Activated CD8-positive, alpha-beta T cell treated with anti-CD3 and anti-CD28 coated beads for 36 hours (primary cell): ENCODE measurements at regions not wholly inside any gene's neighbourhood (a gene's known extent, or its start where the extent isn't known, plus 50 kb on each side); places are given as distances from the start of the nearest gene placed in this dataset.
A peak's percentile ranks its signal among the peaks of the same experiment; 100 is the strongest.

Experiments
- ATAC-seq: fragments of 200-7000 bp; cut with Tn5 transposase; one replicate; pipeline ENCODE4 v1.10.0; 2021; ENCODE audit warnings: mild to moderate bottlenecking, moderate library complexity
- CTCF ChIA-PET: fragments of 350-600 bp; sonication (Branson Sonifier 250); formaldehyde crosslinking; loops from one replicate; lab custom pipeline; 2021; ENCODE audit warnings: antibody characterized with exemption; lab: Charles Lee
- POLR2A ChIA-PET: fragments of 350-600 bp; sonication (Branson Sonifier 250); formaldehyde crosslinking; loops from one replicate; lab custom pipeline; 2021; ENCODE audit warnings: antibody characterized with exemption; lab: Charles Lee
- DNase-seq: peaks from one replicate; pipeline ENCODE4 v3.0.0-alpha.2; 2020
- H3K27ac Mint-ChIP-seq: one replicate; pipeline ENCODE4 v1.8.0; 2021; ENCODE audit warnings: mild to moderate bottlenecking, mixed read lengths
- H3K27me3 Mint-ChIP-seq: one replicate; pipeline ENCODE4 v1.8.0; 2021; ENCODE audit warnings: mixed read lengths
- H3K36me3 Mint-ChIP-seq: one replicate; pipeline ENCODE4 v1.8.0; 2021; ENCODE audit warnings: low read depth, mixed read lengths
- H3K4me1 Mint-ChIP-seq: one replicate; pipeline ENCODE4 v1.8.0; 2021; ENCODE audit warnings: low read depth, mixed read lengths
- H3K4me3 Mint-ChIP-seq: one replicate; pipeline ENCODE4 v1.8.0; 2021; ENCODE audit warnings: mild to moderate bottlenecking, moderate library complexity, mixed read lengths
- H3K9me3 Mint-ChIP-seq: one replicate; pipeline ENCODE4 v1.8.0; 2021; ENCODE audit warnings: mixed read lengths
- intact Hi-C: fragments of 100-400 bp; cut with micrococcal nuclease; formaldehyde crosslinking; loops from one replicate; pipeline ENCODE4 v1.10.0; 2022
- TF ChIP-seq, protein P1 (sequence below): fragments of 200-600 bp; IDR thresholded peaks from one replicate; pipeline ENCODE4 v1.8.0; 2022; ENCODE audit warnings: antibody characterized with exemption, mild to moderate bottlenecking

DNA sequence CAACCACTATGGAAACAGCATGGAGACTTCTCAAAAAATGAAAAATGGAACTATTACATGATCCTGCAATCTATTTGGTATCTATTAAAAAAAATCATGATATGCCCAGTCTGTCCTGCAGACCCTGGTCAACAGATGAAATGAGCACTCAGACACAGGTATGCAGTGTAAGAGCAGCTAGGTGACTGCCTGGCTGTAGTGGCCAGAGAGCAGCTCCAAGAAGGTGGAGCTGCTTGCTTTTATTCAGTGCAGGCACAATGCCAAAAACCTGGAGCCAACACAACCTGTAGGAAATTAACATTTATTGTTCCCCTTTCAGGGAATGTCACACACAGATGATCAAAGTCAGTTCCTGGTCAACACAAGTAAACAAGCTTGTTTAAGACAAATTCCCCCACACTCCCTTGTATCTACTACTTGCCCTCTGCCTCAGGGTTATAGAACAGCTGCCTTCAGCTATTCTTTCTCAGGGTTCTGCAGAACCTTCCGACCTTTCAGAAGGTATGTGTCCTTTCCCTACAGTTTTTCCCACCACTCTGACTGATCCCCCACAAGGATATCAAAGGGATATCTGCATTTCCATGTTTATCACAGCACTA is 933.7 kb upstream of the SLITRK5 start:
- Mint-ChIP-seq H3K36me3 (no peaks in the 10 kb centered on the region), H3K4me1 (no peaks in the 10 kb centered on the region), H3K27me3 (no peaks in the 10 kb centered on the region), H3K4me3 (no peak overlapping the region), H3K9me3 (peaks cover 18% of the 10 kb centered on the region), H3K27ac (no peak overlapping the region)
- no peak for ATAC-seq
- TF ChIP-seq, protein P1, sequence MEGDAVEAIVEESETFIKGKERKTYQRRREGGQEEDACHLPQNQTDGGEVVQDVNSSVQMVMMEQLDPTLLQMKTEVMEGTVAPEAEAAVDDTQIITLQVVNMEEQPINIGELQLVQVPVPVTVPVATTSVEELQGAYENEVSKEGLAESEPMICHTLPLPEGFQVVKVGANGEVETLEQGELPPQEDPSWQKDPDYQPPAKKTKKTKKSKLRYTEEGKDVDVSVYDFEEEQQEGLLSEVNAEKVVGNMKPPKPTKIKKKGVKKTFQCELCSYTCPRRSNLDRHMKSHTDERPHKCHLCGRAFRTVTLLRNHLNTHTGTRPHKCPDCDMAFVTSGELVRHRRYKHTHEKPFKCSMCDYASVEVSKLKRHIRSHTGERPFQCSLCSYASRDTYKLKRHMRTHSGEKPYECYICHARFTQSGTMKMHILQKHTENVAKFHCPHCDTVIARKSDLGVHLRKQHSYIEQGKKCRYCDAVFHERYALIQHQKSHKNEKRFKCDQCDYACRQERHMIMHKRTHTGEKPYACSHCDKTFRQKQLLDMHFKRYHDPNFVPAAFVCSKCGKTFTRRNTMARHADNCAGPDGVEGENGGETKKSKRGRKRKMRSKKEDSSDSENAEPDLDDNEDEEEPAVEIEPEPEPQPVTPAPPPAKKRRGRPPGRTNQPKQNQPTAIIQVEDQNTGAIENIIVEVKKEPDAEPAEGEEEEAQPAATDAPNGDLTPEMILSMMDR, result no peak
- intact Hi-C loops, result no loop called here
- CTCF ChIA-PET, result no interaction called here
- POLR2A ChIA-PET, result no interaction called here
- DNase-seq, result no peak

DNA sequence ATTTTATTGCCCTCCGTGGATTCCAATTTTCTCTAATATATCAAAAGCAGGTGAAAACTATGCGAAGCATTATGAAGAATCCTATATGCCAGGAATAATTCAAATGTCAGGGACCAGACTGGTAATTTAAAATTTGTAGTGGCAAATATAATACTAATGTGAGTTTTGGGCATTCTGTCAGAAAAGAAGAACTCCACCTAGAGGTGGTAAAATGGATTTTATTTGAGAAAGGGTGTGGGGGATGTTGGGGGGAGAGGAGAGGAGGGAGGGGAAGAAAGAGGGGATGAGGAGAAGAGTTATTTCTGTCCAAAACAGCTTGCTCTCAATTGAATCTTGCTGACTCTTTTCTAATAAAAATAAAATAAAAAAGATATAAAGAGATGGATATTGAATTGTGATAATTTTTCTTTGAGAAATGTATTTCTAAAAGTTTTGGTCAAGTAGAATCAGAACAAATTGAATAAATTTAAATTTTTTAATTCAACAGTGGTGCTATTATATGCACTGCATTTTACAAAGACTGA is 929.3 kb upstream of the SLITRK5 start:
- ChIA-PET POLR2A (no interaction called here), CTCF (no interaction called here)
- TF ChIP-seq, protein P1, result no peak
- intact Hi-C loops, result no loop called here
- no peak overlapping the region for H3K27ac Mint-ChIP-seq
- DNase-seq, result no peak
- no peaks in the 10 kb centered on the region for H3K4me1 Mint-ChIP-seq
- peaks cover 11% of the 10 kb centered on the region for H3K9me3 Mint-ChIP-seq
- H3K4me3 Mint-ChIP-seq, result no peak overlapping the region
- no peaks in the 10 kb centered on the region for H3K36me3 Mint-ChIP-seq
- no peaks in the 10 kb centered on the region for H3K27me3 Mint-ChIP-seq
- ATAC-seq, result no peak

DNA sequence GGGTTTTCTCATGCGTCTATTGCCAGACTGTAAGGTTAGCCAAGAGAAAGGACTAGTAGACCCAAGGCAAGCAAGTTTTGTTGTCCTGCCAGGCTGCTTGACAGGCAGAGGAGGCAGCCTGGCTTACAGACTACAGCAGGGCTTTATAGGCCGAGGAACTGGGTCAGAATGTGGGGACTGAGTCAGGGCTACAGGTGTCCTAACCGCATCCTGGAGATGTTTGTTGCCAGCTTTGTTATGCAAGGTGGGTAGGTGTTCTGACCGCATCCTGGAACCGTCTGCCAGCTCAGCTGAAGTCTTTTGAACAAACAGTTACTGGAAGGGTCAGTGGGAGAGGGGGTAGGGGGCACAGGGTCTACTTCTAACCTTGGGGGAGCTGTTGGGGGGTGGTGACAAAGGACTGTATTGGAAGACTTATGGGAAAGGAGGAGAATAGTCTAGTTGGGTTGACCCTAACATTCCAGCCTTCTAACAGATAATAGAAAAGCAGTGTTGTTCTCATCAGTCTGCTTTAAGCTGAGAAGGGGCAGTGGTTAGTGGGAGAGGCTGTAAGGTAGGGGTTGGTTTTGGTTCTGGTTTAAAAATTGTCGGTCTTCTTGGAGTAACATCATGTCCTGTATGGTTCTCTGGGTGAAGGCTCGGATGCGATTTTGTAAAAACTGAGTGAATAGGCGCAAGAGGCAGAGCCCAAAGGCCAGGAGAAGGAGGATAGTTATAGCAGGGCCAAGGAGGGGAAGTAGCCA is 913.8 kb upstream of the SLITRK5 start:
- H3K4me3 Mint-ChIP-seq, result peak overlapping the region; percentile 19
- ATAC-seq, result peak; percentile 77
- POLR2A ChIA-PET, result no interaction called here
- CTCF ChIA-PET, result no interaction called here
- DNase-seq, result peak; percentile 34
- peaks cover 10% of the 10 kb centered on the region for H3K9me3 Mint-ChIP-seq
- H3K4me1 Mint-ChIP-seq, result no peaks in the 10 kb centered on the region
- TF ChIP-seq, protein P1, result no peak
- peak overlapping the region; percentile 59 for H3K27ac Mint-ChIP-seq
- no peaks in the 10 kb centered on the region for H3K27me3 Mint-ChIP-seq
- no peaks in the 10 kb centered on the region for H3K36me3 Mint-ChIP-seq
- intact Hi-C loops, result no loop called here

DNA sequence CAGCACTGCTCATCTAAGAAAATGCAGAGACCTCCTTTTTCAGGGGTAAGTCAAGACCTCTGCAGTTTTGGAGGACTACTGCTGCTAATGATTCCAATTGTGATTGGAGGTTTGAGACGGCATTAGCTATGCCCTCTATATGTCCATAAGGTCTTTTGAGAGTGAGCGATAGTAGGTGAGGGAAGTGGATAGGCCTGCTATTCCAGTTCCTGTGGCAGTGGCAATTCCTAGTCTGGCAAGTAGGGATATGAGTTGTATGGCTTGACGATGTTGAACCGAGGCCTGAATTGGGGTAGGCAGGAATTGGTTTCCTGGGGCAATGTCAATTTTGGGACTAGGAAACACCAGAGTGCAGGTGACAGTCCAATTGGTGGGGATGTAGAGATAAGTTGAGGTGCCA is 913.1 kb upstream of the SLITRK5 start:
- Mint-ChIP-seq H3K4me1 (no peaks in the 10 kb centered on the region), H3K9me3 (peaks cover 17% of the 10 kb centered on the region), H3K27ac (peak overlapping the region; percentile 39), H3K4me3 (peak overlapping the region; percentile 18), H3K27me3 (no peaks in the 10 kb centered on the region), H3K36me3 (no peaks in the 10 kb centered on the region)
- TF ChIP-seq, protein P1, result no peak
- ChIA-PET POLR2A (no interaction called here), CTCF (no interaction called here)
- intact Hi-C loops, result no loop called here
- no peak for ATAC-seq
- no peak for DNase-seq

DNA sequence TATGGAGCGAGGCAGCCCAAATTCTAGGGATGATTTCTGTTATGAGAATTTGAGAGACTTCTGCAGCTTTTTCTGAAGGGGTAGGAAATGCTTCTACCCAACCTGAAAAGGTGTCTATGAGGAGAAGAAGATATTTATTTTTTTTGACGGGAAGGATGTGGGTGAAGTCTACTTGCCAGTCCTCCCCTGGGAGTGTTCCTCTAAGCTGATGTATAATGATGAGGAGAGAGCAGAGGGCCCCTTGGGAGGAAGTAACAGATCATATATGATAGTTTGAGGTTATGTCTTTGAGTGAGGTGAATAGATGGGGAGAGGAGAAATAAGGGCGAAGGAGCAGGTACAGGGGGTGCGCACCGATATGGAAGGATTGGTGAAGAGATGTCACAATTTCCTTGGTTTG is 910.6 kb upstream of the SLITRK5 start:
- CTCF ChIA-PET, result no interaction called here
- peak overlapping the region; percentile 3 for H3K4me3 Mint-ChIP-seq
- DNase-seq, result no peak
- H3K4me1 Mint-ChIP-seq, result no peaks in the 10 kb centered on the region
- TF ChIP-seq, protein P1, result no peak
- peak overlapping the region; percentile 47 for H3K27ac Mint-ChIP-seq
- intact Hi-C loops, result no loop called here
- POLR2A ChIA-PET, result no interaction called here
- no peaks in the 10 kb centered on the region for H3K27me3 Mint-ChIP-seq
- H3K9me3 Mint-ChIP-seq, result peaks cover 23% of the 10 kb centered on the region
- H3K36me3 Mint-ChIP-seq, result no peaks in the 10 kb centered on the region
- no peak for ATAC-seq
